Panc1 (cell line): ENCODE measurements at regions not wholly inside any gene's neighbourhood (a gene's known extent, or its start where the extent isn't known, plus 50 kb on each side); places are given as distances from the start of the nearest gene placed in this dataset.

Source experiments
- ATAC-seq: fragments of 200-7000 bp; cut with Tn5 transposase; 2 replicates; pipeline ENCODE4 v1.9.1; 2020; ENCODE audit warnings: mild to moderate bottlenecking, moderate library complexity
- BruUV-seq: library from RNA; stranded (reverse); fragments of 400-500 nt; replicated peaks from 2 replicates; lab custom pipeline; 2021; lab: Mats Ljungman, UMichigan
- CTCF ChIA-PET: fragments of 300-600 bp; sonication (Branson Sonifier 250); formaldehyde crosslinking; loops from one replicate; lab custom pipeline; 2022; ENCODE audit warnings: antibody characterized with exemption; lab: Charles Lee
- POLR2A ChIA-PET: fragments of 300-600 bp; sonication (Branson Sonifier 250); formaldehyde crosslinking; loops from one replicate; lab custom pipeline; 2022; ENCODE audit warnings: antibody characterized with exemption; lab: Charles Lee
- DNase-seq: peaks from one replicate; pipeline ENCODE4 v3.0.0-alpha.2; 2010; ENCODE audit warnings: low read depth, low spot score
- H3K27ac ChIP-seq: 2 replicates; pipeline ENCODE4 v1.5.1; 2011; ENCODE audit warnings: mild to moderate bottlenecking, low read length, inconsistent platforms
- H3K27me3 ChIP-seq: fragments of 200-500 bp; sonication (Bioruptor generic); 2 replicates; pipeline ENCODE4 v1.6.0; 2014; ENCODE audit warnings: low read length, inconsistent platforms; ENCODE audit not compliant: control insufficient read depth, insufficient read depth
- H3K36me3 ChIP-seq: fragments of 200-500 bp; sonication (Bioruptor generic); 2 replicates; pipeline ENCODE4 v1.5.1; 2014; ENCODE audit warnings: inconsistent platforms, mild to moderate bottlenecking, low read length, moderate library complexity; ENCODE audit not compliant: control insufficient read depth, insufficient read depth
- H3K4me1 ChIP-seq: 2 replicates; pipeline ENCODE4 v1.5.1; 2011; ENCODE audit warnings: inconsistent platforms, mild to moderate bottlenecking, low read length, moderate library complexity; ENCODE audit not compliant: control insufficient read depth, insufficient read depth
- H3K4me3 ChIP-seq, 2 experiments: 2 replicates each; pipeline ENCODE4 v1.5.1; 2011 to 2012; ENCODE audit warnings: low read depth in 2 of 2, low read length in 2 of 2, mild to moderate bottlenecking in 2 of 2, inconsistent platforms in 1 of 2, moderate library complexity in 1 of 2
- H3K9me3 ChIP-seq: fragments of 200-500 bp; sonication (Bioruptor generic); 2 replicates; pipeline ENCODE4 v1.5.1; 2014; ENCODE audit warnings: low read depth, mild to moderate bottlenecking, inconsistent platforms, low read length, moderate library complexity; ENCODE audit not compliant: control insufficient read depth, insufficient read depth
- CTCF ChIP-seq: fragments of 450-650 bp; IDR thresholded peaks from 2 replicates; pipeline ENCODE4 v1.5.1; 2017; ENCODE audit warnings: mild to moderate bottlenecking
- POLR2AphosphoS5 ChIP-seq: IDR thresholded peaks from 2 replicates; pipeline ENCODE4 v1.6.1; 2012; ENCODE audit warnings: mild to moderate bottlenecking, low read depth, low read length, moderate library complexity
- REST ChIP-seq, 2 experiments: IDR thresholded peaks; 2 replicates each; pipeline ENCODE4 v1.6.1; 2011 to 2012; ENCODE audit warnings: low read depth in 2 of 2, control low read depth in 1 of 2, low read length in 1 of 2, mild to moderate bottlenecking in 1 of 2, moderate library complexity in 1 of 2; ENCODE audit not compliant: insufficient read depth in 1 of 2
- SIN3A ChIP-seq: IDR thresholded peaks from 2 replicates; pipeline ENCODE4 v1.6.1; 2012; ENCODE audit warnings: low read depth, mild to moderate bottlenecking, low read length, moderate library complexity, borderline replicate concordance; ENCODE audit not compliant: insufficient read depth
- TCF7L2 ChIP-seq: IDR thresholded peaks from 2 replicates; pipeline ENCODE4 v1.6.1; 2011; ENCODE audit warnings: mild to moderate bottlenecking, low read depth, low read length, inconsistent platforms
- in situ Hi-C: cut with HindIII; loops from 2 replicates; pipeline ENCODE4 v1.10.0; 2016; ENCODE audit warnings: low sequenced_read_pairs, low pct_unique_long_range_greater_than_20kb
- intact Hi-C: fragments of 100-400 bp; cut with micrococcal nuclease; formaldehyde crosslinking; loops from one replicate; pipeline ENCODE4 v1.10.0; 2022; ENCODE audit not compliant: unreplicated experiment

GRCh38 chr6:134584847-134585516, 267.1 kb upstream of the SGK1 start:
- DNase-seq, result no peak
- Histone ChIP-seq H3K4me1 (no peaks in the 10 kb centered on the region), H3K36me3 (no peaks in the 10 kb centered on the region), H3K4me3 (no peak overlapping the region), H3K27me3 (no peaks in the 10 kb centered on the region), H3K27ac (no peak overlapping the region), H3K9me3 (no peaks in the 10 kb centered on the region)
- intact Hi-C loops (no loop called here), in situ Hi-C loops (no loop called here)
- no TSS peak for BruUV-seq
- ChIA-PET CTCF (interaction anchor here (0.8 kb wide), 1 partner anchor 127 kb away, joined by 3 read pairs; no protein-coding TSS in a partner anchor), POLR2A (interaction anchor here (0.7 kb wide), 1 partner anchor 980 kb away, joined by 3 read pairs; no protein-coding TSS in a partner anchor)
- TF ChIP-seq REST (IDR thresholded peaks at IDR 0.05; ENCODE audit: insufficient read depth in 1 of 2, low read depth in 2 of 2, low read length in 1 of 2) (no peak), POLR2AphosphoS5 (no peak)
- ATAC-seq, result no peak

GRCh38 chr6:134577998-134578397, 260.1 kb upstream of the SGK1 start:
- H3K27me3 ChIP-seq, result no peaks in the 10 kb centered on the region
- ChIA-PET POLR2A (interaction anchor here (0.6 kb wide), 1 partner anchor 11 kb away, joined by 3 read pairs; no protein-coding TSS in a partner anchor), CTCF (interaction anchor here (0.5 kb wide), 1 partner anchor 58 kb away, joined by 5 read pairs; no protein-coding TSS in a partner anchor)
- H3K9me3 ChIP-seq, result no peaks in the 10 kb centered on the region
- ATAC-seq, result no peak
- DNase-seq, result no peak
- no TSS peak for BruUV-seq
- TF ChIP-seq CTCF (no peak), TCF7L2 (no peak), POLR2AphosphoS5 (no peak), SIN3A (no peak), REST (IDR thresholded peaks at IDR 0.05; ENCODE audit: insufficient read depth in 1 of 2, low read depth in 2 of 2, low read length in 1 of 2) (no peak)
- H3K4me1 ChIP-seq, result no peaks in the 10 kb centered on the region
- intact Hi-C loops, result no loop called here
- no peaks in the 10 kb centered on the region for H3K36me3 ChIP-seq
- H3K4me3 ChIP-seq, result no peak overlapping the region
- no peak overlapping the region for H3K27ac ChIP-seq
- in situ Hi-C loops, result no loop called here
